Epithelial cell of esophagus (primary cell): ENCODE measurements at regions not wholly inside any gene's neighbourhood (a gene's known extent, or its start where the extent isn't known, plus 50 kb on each side); places are given as distances from the start of the nearest gene placed in this dataset.

Experiments
- DNase-seq: peaks from one replicate; pipeline ENCODE4 v3.0.0; 2010; ENCODE audit warnings: low read depth
- H3K4me3 ChIP-seq: 2 replicates; pipeline ENCODE4 v1.5.1; 2011; ENCODE audit warnings: mild to moderate bottlenecking, low read length, control low read depth
- TF ChIP-seq, protein P1 (sequence below): IDR thresholded peaks from 2 replicates; pipeline ENCODE4 v1.5.1; 2011; ENCODE audit warnings: low read depth, mild to moderate bottlenecking, low read length, control low read depth, inconsistent platforms; ENCODE audit not compliant: insufficient read depth; ENCODE audit errors: missing control alignments

DNA sequence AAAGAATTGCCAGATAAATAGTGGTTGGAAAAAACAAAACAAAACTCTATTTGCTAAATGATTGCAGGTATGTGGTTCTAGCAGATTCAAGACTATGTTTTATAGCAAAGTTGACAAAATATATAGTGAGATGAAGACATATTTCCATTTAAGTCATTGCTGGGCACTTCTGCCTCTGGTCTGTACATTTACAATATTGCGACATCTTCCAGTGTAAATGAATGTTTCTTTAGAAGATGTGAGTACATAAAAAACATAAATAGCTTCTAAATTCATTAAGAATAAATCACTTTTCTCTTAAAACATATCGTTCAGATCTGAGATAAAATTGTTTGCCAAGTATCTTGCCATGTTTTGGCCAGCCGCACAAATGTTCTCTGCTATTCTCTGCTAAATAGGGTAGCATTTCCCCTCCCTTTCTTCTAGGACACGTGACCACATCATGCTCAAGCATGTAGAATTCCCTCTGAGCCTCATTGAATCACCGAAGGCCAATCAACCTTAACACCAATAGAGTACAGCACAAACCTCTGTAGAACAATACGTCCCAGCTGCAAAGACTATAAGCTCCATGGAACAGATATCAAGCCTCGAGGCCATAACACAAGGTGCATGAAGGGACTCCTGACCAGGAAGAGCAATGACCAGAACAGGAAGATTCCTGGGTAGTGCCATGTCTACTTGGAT, 1173.3 kb downstream of the GATA3 start:
- TF ChIP-seq, protein P1, sequence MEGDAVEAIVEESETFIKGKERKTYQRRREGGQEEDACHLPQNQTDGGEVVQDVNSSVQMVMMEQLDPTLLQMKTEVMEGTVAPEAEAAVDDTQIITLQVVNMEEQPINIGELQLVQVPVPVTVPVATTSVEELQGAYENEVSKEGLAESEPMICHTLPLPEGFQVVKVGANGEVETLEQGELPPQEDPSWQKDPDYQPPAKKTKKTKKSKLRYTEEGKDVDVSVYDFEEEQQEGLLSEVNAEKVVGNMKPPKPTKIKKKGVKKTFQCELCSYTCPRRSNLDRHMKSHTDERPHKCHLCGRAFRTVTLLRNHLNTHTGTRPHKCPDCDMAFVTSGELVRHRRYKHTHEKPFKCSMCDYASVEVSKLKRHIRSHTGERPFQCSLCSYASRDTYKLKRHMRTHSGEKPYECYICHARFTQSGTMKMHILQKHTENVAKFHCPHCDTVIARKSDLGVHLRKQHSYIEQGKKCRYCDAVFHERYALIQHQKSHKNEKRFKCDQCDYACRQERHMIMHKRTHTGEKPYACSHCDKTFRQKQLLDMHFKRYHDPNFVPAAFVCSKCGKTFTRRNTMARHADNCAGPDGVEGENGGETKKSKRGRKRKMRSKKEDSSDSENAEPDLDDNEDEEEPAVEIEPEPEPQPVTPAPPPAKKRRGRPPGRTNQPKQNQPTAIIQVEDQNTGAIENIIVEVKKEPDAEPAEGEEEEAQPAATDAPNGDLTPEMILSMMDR: no peak
- no peak overlapping the region for H3K4me3 ChIP-seq
- peak; percentile 52 for DNase-seq

DNA sequence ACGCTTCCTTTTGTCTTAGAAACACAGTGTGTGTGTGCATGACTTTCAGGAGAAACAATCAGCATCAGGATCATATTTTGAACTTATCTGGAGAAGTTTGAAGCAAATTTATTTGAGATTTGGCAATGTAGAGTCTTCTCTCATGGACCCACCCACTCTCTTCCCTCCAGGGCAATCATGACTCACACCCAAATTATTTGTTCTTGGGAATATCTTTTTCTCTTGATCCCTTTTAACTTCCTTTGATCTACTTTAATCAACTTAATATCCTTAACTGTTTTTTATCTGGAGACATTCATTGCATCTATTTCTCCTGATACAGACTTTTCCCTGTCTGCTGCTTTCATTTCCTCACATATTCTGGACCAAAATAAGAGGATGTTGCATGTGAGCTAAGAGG, 1174.3 kb downstream of the GATA3 start:
- TF ChIP-seq, protein P1: no peak
- peak; percentile 59 for DNase-seq

DNA sequence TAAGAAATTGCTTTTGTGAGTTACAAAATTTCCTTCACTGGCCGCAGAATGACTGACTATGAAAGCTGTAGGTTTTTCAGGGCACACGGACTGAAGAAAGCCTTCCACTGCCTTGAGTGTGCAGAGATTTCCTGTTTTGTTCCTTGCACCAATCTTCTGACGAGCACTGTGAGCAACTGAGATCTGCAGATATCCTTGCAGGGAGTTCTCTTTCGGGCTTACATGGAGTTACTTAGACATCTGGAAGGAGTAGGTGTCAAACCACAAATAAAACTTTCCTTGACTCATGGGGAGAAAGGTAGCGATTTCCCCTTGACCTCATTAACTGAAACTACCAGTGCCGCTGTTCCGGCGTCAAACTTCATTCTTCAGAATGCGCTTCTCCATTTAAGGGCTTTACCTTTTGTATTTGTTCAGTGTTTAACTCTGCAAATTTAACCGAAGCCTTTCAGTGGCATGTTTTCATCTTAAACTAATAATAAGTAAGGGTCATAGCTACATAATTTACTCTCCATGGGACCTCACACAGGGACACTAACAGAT, 1175.3 kb downstream of the GATA3 start:
- TF ChIP-seq, protein P1: no peak
- no peak overlapping the region for H3K4me3 ChIP-seq
- no peak for DNase-seq

More for the DNA sequence above, 1174.3 kb downstream of the GATA3 start:
- no peak overlapping the region for H3K4me3 ChIP-seq

DNA sequence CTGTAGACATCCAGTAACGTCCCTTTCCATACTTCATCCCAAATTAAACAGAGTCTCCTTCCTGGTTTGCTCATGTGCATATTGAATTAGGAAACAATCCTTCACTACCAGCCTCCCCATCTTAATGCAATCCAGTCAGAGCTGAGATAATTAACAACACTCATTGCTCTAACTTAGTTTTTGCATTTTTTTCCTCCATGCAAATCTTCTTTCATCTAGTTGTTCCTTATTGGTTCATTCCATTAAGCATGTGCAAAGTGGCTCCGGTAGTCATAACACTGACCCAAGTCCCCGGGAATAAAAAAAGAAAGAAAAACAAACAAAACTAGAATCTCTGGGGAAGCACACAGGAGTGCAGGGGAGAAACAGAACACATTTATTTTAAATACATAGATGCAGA, 1176.1 kb downstream of the GATA3 start:
- H3K4me3 ChIP-seq: no peak overlapping the region
- TF ChIP-seq, protein P1: no peak
- DNase-seq: no peak

DNA sequence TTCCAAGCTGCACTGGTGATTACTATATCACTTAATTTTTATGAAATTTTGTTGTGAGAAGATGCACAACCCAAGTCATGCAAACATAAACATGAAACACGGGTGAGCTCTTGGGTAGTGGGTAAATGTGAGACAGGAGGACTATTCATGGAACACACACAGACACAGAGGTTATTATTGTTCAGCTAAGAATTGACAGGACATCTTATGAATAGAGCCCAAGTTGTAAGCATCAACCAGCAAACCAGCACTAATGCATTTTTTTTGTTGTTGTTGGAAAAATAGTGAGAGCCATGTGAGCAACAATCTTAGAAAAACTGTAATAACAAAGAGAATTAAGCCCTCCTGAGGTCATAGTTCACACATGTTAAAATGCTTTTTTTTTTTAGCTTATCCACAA, 1179.7 kb downstream of the GATA3 start:
- DNase-seq: no peak
- H3K4me3 ChIP-seq: no peak overlapping the region
- TF ChIP-seq, protein P1: no peak

DNA sequence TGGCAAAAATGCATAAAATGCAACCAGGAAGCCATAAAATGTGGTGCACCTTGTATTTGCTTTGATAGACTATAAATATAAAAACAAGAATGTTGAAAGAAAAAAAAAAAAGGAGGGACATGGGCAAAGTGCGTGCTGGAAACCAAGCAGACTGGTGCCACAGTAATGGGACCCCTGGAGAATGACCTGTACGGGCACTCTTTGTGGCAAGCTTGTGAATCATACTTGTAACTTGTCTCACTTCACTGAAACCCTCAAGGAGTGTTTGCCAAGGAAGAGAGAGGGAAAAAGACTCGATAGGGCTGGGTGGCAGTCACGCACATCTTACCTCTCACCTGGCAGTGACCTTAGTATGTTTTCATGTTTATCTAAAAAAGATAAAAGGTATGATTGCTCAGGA, 1183.6 kb downstream of the GATA3 start:
- no peak overlapping the region for H3K4me3 ChIP-seq
- TF ChIP-seq, protein P1: no peak
- no peak for DNase-seq

DNA sequence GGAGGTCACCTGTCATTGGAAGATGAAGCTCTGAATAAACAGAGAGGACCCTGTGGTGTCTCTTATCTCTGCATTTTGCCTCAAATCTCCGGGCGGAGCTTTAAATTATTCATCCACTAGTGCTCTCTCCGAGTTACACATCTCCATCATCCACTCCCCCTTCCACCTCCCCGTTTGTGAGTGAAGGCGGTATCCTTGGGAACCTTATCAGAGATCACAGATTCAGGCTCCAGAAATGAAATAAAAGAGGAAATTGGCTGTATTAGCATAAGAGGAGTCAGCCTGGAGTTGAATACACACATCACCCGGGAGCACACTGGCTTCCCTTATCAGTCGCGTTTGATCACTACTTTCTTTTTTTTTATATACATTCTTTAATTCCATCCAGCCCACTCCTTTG, 1184.8 kb downstream of the GATA3 start:
- TF ChIP-seq, protein P1: no peak
- no peak for DNase-seq
- no peak overlapping the region for H3K4me3 ChIP-seq
